Neural cell (in vitro differentiated cells): ENCODE measurements at regions not wholly inside any gene's neighbourhood (a gene's known extent, or its start where the extent isn't known, plus 50 kb on each side); places are given as distances from the start of the nearest gene placed in this dataset.

Source experiments
- H2AFZ ChIP-seq: fragments of 200-600, 300-800 bp; sonication (generic), shearing (Covaris generic); 2 replicates; pipeline ENCODE4 v1.6.0; 2014; ENCODE audit warnings: low read depth, mild to moderate bottlenecking, antibody characterized with exemption, low read length, moderate library complexity
- H3F3A ChIP-seq: fragments of 200-600 bp; shearing (Covaris generic); 2 replicates; pipeline ENCODE4 v1.6.1; 2016; ENCODE audit warnings: mild to moderate bottlenecking, moderate library complexity, mixed read lengths, antibody characterized with exemption, low read length; ENCODE audit not compliant: insufficient read depth, poor library complexity, severe bottlenecking
- H3K27ac ChIP-seq: fragments of 200-600, 300-800 bp; sonication (generic), shearing (Covaris generic); 2 replicates; pipeline ENCODE4 v1.5.1; 2014; ENCODE audit warnings: mild to moderate bottlenecking, low read length, moderate library complexity
- H3K27me3 ChIP-seq: fragments of 300-800, 200-600 bp; sonication (generic), shearing (Covaris generic); 2 replicates; pipeline ENCODE4 v1.6.0; 2014; ENCODE audit warnings: mild to moderate bottlenecking, low read depth, low read length, moderate library complexity; ENCODE audit not compliant: insufficient read depth
- H3K36me3 ChIP-seq: fragments of 300-800, 200-600 bp; sonication (generic), shearing (Covaris generic); 2 replicates; pipeline ENCODE4 v1.5.1; 2014; ENCODE audit warnings: mild to moderate bottlenecking, antibody characterized with exemption, low read length, moderate library complexity; ENCODE audit not compliant: insufficient read depth
- H3K4me2 ChIP-seq: fragments of 300-800, 200-600 bp; sonication (generic), shearing (Covaris generic); 2 replicates; pipeline ENCODE4 v1.6.0; 2014; ENCODE audit warnings: mild to moderate bottlenecking, low read length
- H3K4me3 ChIP-seq: fragments of 300-800, 200-600 bp; sonication (generic), shearing (Covaris generic); 2 replicates; pipeline ENCODE4 v1.5.1; 2014; ENCODE audit warnings: mild to moderate bottlenecking, low read length, moderate library complexity
- H3K79me2 ChIP-seq: fragments of 200-600 bp; shearing (Covaris generic); replicated peaks from 2 replicates; pipeline ENCODE4 v1.6.0; 2014; ENCODE audit warnings: mild to moderate bottlenecking, low read length, moderate library complexity; ENCODE audit not compliant: insufficient read depth
- H3K9ac ChIP-seq: fragments of 300-800, 200-600 bp; sonication (generic), shearing (Covaris generic); 2 replicates; pipeline ENCODE4 v1.6.1; 2016; ENCODE audit warnings: mild to moderate bottlenecking, low read length, mixed read lengths
- H3K9me2 ChIP-seq: fragments of 200-600 bp; shearing (Covaris generic); 2 replicates; pipeline ENCODE4 v1.6.1; 2016; ENCODE audit warnings: mild to moderate bottlenecking, low read length, mixed read lengths; ENCODE audit not compliant: insufficient read depth
- H3K9me3 ChIP-seq: fragments of 200-600, 300-800 bp; sonication (generic), shearing (Covaris generic); 2 replicates; pipeline ENCODE4 v1.6.1; 2016; ENCODE audit warnings: mild to moderate bottlenecking, mixed run types, low read length, moderate library complexity, mixed read lengths
- H4K20me1 ChIP-seq: fragments of 200-600 bp; shearing (Covaris generic); 2 replicates; pipeline ENCODE4 v1.6.1; 2016; ENCODE audit warnings: mild to moderate bottlenecking, mixed run types; ENCODE audit not compliant: insufficient read depth
- CTCF ChIP-seq: fragments of 450-650 bp; IDR thresholded peaks from 2 replicates; pipeline ENCODE4 v1.5.1; 2014; ENCODE audit warnings: antibody characterized with exemption, mild to moderate bottlenecking, moderate library complexity; ENCODE audit not compliant: poor library complexity, severe bottlenecking
- EP300 ChIP-seq: fragments of 450-650 bp; conservative IDR thresholded peaks from 2 replicates; pipeline ENCODE4 v1.6.1; 2014; ENCODE audit warnings: antibody characterized with exemption, mild to moderate bottlenecking, moderate library complexity; ENCODE audit not compliant: poor library complexity, severe bottlenecking
- EZH2 ChIP-seq: fragments of 200-600, 300-800 bp; shearing (Covaris generic), sonication (generic); IDR thresholded peaks from 2 replicates; pipeline ENCODE4 v1.6.1; 2014; ENCODE audit warnings: antibody characterized with exemption, low read length, borderline replicate concordance, mild to moderate bottlenecking; ENCODE audit not compliant: insufficient read depth, poor library complexity, severe bottlenecking
- MXI1 ChIP-seq: fragments of 450-650 bp; conservative IDR thresholded peaks from 2 replicates; pipeline ENCODE4 v1.6.1; 2014; ENCODE audit warnings: antibody characterized with exemption, mild to moderate bottlenecking; ENCODE audit not compliant: poor library complexity, severe bottlenecking
- POLR2AphosphoS5 ChIP-seq: IDR thresholded peaks from 2 replicates; pipeline ENCODE4 v1.6.1; 2012
- RAD21 ChIP-seq: fragments of 450-650 bp; conservative IDR thresholded peaks from 2 replicates; pipeline ENCODE4 v1.6.1; 2014; ENCODE audit warnings: antibody characterized with exemption, mild to moderate bottlenecking, moderate library complexity
- REST ChIP-seq: IDR thresholded peaks from 2 replicates; pipeline ENCODE4 v1.6.1; 2012; ENCODE audit warnings: borderline replicate concordance
- SMC3 ChIP-seq: fragments of 450-650 bp; conservative IDR thresholded peaks from 2 replicates; pipeline ENCODE4 v1.6.1; 2014; ENCODE audit warnings: antibody characterized with exemption, mild to moderate bottlenecking, moderate library complexity; ENCODE audit not compliant: poor library complexity
- TAF1 ChIP-seq: IDR thresholded peaks from 2 replicates; pipeline ENCODE4 v1.6.1; 2012; ENCODE audit warnings: low read depth

- H3K4me3 ChIP-seq, result no peak overlapping the region
- no peaks in the 10 kb centered on the region for H4K20me1 ChIP-seq
- H3K9me3 ChIP-seq, result no peaks in the 10 kb centered on the region
- no peaks in the 10 kb centered on the region for H3K79me2 ChIP-seq
- no peak overlapping the region for H3K9ac ChIP-seq
- H3K9me2 ChIP-seq, result no peaks in the 10 kb centered on the region
- no peaks in the 10 kb centered on the region for H3F3A ChIP-seq
- no peaks in the 10 kb centered on the region for H3K27me3 ChIP-seq
- TF ChIP-seq EZH2 (no peak), TAF1 (no peak), POLR2AphosphoS5 (no peak), EP300 (no peak), SMC3 (no peak), RAD21 (no peak), REST (no peak), CTCF (no peak), MXI1 (no peak)
- no peaks in the 10 kb centered on the region for H3K36me3 ChIP-seq
- no peak overlapping the region for H2AFZ ChIP-seq
- no peak overlapping the region for H3K27ac ChIP-seq
- H3K4me2 ChIP-seq, result no peak overlapping the region
Measured at GRCh38 chr2:175838979-175839378, 163.1 kb downstream of the LNPK start.

- no peaks in the 10 kb centered on the region for H3K27me3 ChIP-seq
Measured at GRCh38 chr2:175837046-175837445, 165.0 kb downstream of the LNPK start.

More at GRCh38 chr2:175837046-175837445, 165.0 kb downstream of the LNPK start:
- Histone ChIP-seq H3F3A (no peaks in the 10 kb centered on the region), H3K27ac (no peak overlapping the region), H2AFZ (no peak overlapping the region), H3K9me2 (no peaks in the 10 kb centered on the region), H3K4me3 (no peak overlapping the region), H3K36me3 (no peaks in the 10 kb centered on the region), H3K79me2 (no peaks in the 10 kb centered on the region), H3K9me3 (no peaks in the 10 kb centered on the region), H4K20me1 (no peaks in the 10 kb centered on the region), H3K9ac (no peak overlapping the region), H3K4me2 (no peak overlapping the region)
- TF ChIP-seq REST (no peak), MXI1 (no peak), SMC3 (no peak), TAF1 (no peak), EP300 (no peak), CTCF (no peak)
